ENCODE measurements at regions not wholly inside any gene's neighbourhood (a gene's known extent, or its start where the extent isn't known, plus 50 kb on each side); places are given as distances from the start of the nearest gene placed in this dataset.

DNA sequence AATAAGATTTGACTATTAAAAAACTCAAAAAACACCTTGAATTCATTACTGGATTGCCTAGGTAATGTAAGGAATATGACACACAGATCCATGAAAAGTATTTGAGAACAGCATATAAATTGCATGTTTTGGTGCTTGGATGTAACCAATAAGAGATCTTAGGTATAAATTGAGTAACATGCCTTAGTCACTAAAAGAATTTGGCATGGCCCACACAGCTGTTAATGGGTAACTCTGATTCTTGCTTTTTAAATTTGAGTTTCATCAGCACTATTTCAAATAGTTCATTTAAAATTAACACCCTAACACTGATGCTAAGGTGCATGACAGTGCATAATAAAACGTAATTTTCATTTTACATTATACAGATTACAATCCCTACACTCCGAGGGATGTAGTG lies 779.3 kb upstream of the WWC1 start:
- no peak for DNase-seq

GRCh38 chr5:167513381-167513780 lies 778.1 kb upstream of the WWC1 start:
- peak; percentile 15 for DNase-seq

DNA sequence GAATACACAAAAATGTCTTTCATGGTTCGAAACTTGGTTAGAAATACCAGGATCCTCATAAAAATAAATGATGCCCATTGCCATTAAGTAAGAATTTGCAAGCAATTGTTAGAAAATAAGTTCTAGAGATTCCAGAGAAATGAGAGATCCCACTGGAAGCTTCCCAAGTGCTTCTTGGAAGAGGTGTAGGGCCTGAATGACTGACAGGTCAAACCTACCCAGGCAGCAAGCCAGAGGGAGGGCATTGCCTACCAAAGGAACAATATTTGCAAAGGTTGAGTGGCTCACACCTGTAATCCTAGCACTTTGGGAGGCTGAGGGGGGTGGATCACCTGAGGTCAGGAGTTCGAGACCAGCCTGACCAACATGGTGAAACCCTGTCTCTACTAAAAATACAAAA lies 777.0 kb upstream of the WWC1 start:
- DNase-seq, result no peak

GRCh38 chr5:167525004-167525403 lies 766.4 kb upstream of the WWC1 start:
- no peak for DNase-seq

GRCh38 chr5:167528651-167529050 lies 762.8 kb upstream of the WWC1 start:
- no peak for DNase-seq

DNA sequence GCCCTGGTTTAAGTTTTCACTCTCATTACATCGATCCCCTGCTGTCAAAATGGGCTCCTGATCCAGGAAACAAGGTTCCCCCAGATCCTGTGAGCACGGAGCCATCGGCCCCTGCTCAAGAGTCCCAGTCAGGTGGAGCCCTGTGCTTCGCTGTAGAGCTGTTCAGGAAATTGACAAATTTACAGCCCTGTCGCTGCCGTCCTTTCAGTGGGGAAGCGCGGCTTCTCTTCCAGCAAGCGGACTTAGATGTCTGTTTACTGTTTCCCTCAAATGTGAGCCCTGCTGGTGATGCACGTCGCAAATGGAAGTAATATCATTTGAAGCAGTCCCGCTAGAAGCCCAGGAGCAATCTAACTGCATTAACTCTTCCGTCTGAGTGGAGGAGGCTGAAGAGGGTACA lies 760.9 kb upstream of the WWC1 start:
- no peak for DNase-seq

DNA sequence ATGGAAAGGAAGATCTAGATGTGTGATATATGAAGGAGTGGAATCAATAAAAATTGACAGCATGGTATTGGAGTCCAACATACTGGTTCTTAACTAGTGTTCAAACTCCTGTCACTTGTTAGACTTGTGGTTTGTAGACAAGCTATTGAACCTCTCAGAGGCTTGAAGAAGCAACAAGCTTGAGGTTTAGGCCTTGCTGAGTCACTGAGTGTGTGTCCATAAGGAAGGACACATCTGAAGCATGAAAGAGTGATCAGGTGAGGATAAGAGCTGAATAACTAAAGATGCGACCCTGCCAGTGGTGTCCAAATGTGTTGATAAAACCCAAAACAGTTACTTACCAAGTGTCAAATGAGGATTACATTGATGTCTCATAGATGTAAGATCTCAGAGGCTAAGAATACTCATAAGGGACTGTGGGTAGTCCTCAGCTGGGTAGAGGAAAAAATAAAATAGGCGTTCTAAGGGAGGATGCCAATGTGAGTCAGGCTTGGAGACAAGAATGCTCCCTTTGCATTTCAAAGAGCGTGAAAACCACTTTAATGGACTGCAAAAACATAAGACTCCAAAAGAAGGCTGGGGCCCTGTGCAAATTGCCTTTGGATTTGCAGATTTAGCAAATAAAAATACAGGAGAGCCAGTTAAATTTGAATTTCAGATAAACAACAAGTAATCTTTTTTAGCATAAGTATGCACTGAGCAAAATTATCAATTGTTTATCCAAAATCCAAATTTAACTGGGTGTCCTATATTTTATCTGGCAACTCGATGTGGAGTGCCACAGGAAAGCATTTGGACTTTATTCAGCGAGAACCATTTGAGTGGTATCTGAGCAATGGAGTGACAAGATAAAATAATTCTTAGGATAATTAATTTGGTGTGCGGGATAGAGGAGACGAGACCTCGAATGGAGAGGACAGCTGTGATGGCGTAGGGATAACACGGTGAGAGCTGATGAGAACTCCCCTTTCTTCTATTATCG lies 757.3 kb upstream of the WWC1 start:
- DNase-seq, result no peak

GRCh38 chr5:167539747-167540146 lies 751.7 kb upstream of the WWC1 start:
- DNase-seq, result peak; percentile 37

GRCh38 chr5:167546270-167546669 lies 745.2 kb upstream of the WWC1 start:
- no peak for DNase-seq

- DNase-seq, result no peak
Measured at GRCh38 chr5:167552356-167552755, 739.1 kb upstream of the WWC1 start.

DNA sequence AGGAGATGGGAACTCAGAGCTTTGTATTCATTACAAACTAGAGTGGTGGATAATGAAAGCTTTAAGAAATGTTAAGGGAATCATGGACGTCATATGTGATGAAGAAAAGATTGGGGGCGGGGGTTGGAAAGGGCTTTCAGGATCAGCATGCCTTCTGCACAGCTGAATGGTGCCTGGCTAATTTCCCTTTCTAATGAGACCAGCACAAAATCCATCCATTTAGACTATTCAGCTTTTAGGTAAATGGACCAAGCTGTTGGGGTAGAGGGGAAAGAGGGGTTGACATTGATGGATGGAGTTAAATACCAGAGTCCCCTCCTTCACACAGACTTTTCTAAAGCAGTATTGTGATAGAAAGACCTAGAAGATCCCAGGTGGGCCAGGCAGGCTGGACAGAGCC lies 737.9 kb upstream of the WWC1 start:
- DNase-seq, result no peak

DNA sequence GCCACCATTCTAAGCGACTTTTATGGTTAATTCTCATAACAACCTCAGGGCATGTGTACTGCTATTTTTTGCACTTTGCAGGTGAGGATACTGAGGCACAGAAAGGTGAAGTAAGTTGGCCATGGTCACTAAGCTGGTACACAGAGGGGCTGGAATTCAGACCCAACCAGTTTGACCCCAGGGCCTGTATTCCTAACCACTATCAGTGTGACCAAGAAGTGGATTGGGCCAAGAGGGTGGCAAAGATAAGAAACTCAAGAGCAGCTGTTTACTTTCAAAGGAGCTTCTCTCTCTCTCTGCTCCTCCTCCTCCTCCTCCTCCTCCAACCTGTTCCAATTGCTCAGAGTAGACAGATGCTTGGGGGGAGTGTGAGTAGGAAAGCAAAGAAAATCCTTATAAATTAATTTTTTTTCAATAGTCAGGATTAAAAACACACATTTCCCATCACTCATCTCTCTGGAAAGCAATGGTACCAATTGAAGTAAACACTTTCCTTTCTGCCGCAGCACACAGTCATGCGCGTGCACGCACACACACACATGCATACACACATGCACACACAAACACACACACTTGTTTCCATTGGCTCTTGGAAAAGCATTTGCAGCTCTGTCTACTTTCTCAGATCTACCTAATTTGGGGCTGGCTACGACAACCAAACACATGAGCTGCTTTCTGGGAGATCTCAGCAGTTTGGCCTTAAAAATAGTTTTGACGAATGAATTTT lies 736.7 kb upstream of the WWC1 start:
- DNase-seq, result no peak

DNA sequence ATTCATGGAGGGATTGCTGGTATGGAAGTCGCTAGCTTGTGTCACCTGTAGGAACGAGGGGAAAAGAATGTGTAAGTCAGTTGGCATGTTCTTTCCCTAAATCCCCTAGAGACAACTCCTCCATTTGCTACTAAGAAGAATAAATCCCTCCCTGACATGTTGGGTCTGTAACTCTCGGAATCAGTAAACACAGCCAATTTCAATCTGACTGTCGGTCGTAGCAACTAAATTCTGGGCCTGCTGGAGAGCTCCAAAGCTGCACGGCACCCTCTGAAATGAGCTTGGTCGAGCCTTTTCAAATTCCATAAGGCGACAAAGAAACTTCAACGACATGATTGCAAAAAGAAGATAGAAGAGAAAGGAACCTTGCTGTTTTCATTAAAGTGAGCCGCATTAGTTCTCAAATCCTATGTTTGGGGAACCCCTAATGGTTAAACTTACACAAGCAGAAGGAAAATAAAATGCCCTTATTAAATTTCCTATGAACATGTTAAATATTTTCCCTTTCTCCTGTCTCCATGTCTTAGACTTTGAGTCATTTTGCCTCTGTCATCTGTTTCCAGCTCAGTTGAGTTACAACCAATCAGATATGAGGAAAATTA lies 735.8 kb upstream of the WWC1 start:
- no peak for DNase-seq

GRCh38 chr5:167557359-167557758 lies 734.1 kb upstream of the WWC1 start:
- no peak for DNase-seq

DNA sequence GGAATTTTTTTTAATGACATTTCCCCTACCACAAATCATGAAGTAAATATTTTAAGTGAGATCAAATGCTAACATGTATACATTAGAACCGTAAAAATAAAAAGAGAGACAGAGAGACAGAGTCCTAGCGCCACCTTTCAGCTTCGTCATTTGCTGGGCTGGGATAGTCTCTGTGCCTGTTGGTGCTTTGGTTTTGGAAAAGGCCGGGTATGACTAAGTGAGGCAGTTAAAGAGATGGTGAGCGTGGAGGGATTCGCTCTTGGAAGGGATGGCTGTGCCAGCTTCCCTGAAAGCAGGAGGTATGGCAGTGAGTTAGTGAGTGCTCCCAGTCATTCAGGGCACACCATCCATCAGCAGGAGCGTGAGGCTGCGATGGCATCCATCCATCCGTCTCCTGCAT lies 729.6 kb upstream of the WWC1 start:
- no peak for DNase-seq

GRCh38 chr5:167564275-167564674 lies 727.2 kb upstream of the WWC1 start:
- DNase-seq, result no peak

DNA sequence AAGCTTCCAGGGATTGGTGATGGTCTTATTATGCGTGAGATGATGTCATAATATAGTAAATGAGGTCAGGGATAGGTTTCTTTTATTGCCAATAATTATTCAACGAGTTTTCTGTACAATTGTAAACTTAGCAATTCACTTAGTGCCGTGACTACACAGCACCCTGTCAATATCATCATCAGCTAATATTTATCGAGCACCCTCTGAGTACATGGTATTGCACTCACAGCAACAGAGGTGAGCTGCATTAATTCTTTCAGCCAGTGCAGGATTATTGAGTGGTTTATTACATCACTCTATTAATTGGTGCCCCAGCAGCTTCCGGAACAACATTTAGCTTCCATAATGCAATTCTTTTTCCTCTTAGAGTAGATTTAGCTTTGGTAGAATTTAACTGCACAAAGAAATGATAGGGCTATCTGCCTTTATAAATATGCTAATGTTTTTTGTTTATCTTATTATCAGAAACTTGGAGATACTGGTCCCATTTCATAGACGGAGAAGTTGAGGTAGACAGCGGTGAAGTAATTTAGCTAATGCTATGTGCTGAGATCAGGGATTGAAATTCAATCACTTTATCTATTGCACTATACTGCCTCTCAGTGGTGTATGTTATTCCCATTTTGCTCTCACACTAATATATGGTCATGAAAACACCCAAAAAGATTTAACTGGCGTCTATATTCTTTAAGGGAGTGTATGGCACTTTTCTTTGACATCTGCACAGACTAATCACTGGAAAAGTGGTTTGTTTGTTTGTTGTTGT lies 726.1 kb upstream of the WWC1 start:
- DNase-seq, result no peak

GRCh38 chr5:167570431-167570830 lies 721.0 kb upstream of the WWC1 start:
- no peak for DNase-seq

GRCh38 chr5:167571824-167572223 lies 719.6 kb upstream of the WWC1 start:
- no peak for DNase-seq

- DNase-seq, result peak; percentile 75
Measured at GRCh38 chr5:167573370-167574127, 717.9 kb upstream of the WWC1 start.

DNA sequence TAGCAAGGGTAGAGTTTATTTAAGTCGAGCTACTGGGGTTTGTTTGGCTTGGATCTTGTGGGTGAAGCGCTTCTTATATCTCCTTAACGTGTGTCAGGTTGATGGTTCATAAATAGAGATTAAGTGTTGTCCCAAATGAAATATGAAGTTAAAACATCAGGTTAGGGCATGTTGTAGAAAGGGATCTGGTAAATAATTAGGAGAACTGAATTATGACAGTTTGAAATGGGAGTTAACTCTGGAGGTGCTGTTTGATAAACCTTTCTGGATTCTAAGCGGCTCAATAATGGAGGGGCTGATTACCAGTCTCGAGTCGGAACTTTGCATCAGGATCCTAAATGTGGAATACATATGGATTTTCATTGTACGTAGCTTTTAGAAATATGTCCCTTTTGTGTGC lies 717.0 kb upstream of the WWC1 start:
- DNase-seq, result no peak

DNA sequence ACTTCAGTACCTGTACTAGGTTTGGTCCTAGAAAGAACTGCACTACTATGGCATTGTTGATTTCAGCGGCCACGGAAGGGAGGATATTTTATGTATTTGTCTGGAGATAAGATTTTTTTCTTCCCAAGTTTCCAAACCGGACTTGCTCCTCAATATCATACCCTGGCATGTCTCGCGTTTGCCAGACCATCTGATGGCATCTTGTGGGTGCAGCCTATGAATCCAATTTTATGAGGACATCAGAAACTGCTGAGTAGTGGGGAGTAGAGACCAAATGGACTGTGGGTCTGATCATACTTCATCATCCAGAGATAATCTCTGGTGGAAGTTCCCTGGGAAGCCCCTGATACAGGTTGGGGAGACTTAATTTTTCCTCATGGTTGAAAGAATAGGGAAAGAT lies 716.1 kb upstream of the WWC1 start:
- DNase-seq, result no peak
